ENCODE measurements at regions not wholly inside any gene's neighbourhood (a gene's known extent, or its start where the extent isn't known, plus 50 kb on each side); places are given as distances from the start of the nearest gene placed in this dataset.

- no peak for DNase-seq
These were observed 67.2 kb upstream of the IER5L start for GRCh38 chr9:129245276-129245675.

- DNase-seq, result no peak
These were observed 65.0 kb upstream of the IER5L start for GRCh38 chr9:129242971-129243561.

- DNase-seq, result no peak
These were observed 64.3 kb upstream of the IER5L start for GRCh38 chr9:129242191-129242941.

- DNase-seq, result no peak
These were observed 63.7 kb upstream of the IER5L start for GRCh38 chr9:129241725-129242124.

- no peak for DNase-seq
These were observed 62.6 kb upstream of the IER5L start for GRCh38 chr9:129240581-129241211.

- DNase-seq, result no peak
These were observed 62.0 kb upstream of the IER5L start for GRCh38 chr9:129239946-129240490.

GRCh38 chr9:129237803-129238202 lies 59.7 kb upstream of the IER5L start:
- no peak for DNase-seq

GRCh38 chr9:129237164-129237611 lies 59.1 kb upstream of the IER5L start:
- peak; percentile 83 for DNase-seq

GRCh38 chr9:129236441-129237145 lies 58.5 kb upstream of the IER5L start:
- DNase-seq, result no peak

- peak; percentile 81 for DNase-seq
These were observed 57.9 kb upstream of the IER5L start for GRCh38 chr9:129235931-129236331.

- no peak for DNase-seq
These were observed 57.2 kb upstream of the IER5L start for GRCh38 chr9:129235041-129235930.

GRCh38 chr9:129234491-129234890 lies 56.4 kb upstream of the IER5L start:
- no peak for DNase-seq

- DNase-seq, result no peak
These were observed 55.0 kb upstream of the IER5L start for GRCh38 chr9:129232839-129233591.

- DNase-seq, result no peak
These were observed 53.7 kb upstream of the IER5L start for GRCh38 chr9:129231759-129232158.

GRCh38 chr9:129231022-129231739 lies 53.1 kb upstream of the IER5L start:
- no peak for DNase-seq

- DNase-seq, result no peak
These were observed 52.2 kb upstream of the IER5L start for GRCh38 chr9:129230302-129230701.

Measured in CD4-positive, alpha-beta T cell treated with Interleukin-4 for 4 hours (primary cell).